CD4-positive, CD25-positive, alpha-beta regulatory T cell (primary cell): ENCODE measurements at regions not wholly inside any gene's neighbourhood (a gene's known extent, or its start where the extent isn't known, plus 50 kb on each side); places are given as distances from the start of the nearest gene placed in this dataset.

Experiments
- ATAC-seq, 2 donors: fragments of 150-1000 bp; cut with Tn5 transposase; one replicate each; pipeline ENCODE4 v1.10.0; 2021; ENCODE audit warnings: low read depth in 2 of 2, moderate number of reproducible peaks in 2 of 2, moderate library complexity in 1 of 2
- DNase-seq, 3 donors: peaks; one replicate each; pipeline versions ENCODE4 v3.0.0 to v3.0.0-alpha.2; 2012 to 2022; ENCODE audit warnings: mixed read lengths in 1 of 3
- H3K27ac ChIP-seq: one replicate; pipeline ENCODE4 v1.7.0; 2013; ENCODE audit warnings: mild to moderate bottlenecking, low read length; ENCODE audit not compliant: insufficient read depth, poor library complexity, severe bottlenecking
- H3K27me3 ChIP-seq: one replicate; pipeline ENCODE4 v1.7.0; 2013; ENCODE audit warnings: low read length; ENCODE audit not compliant: control insufficient read depth, insufficient read depth
- H3K36me3 ChIP-seq: one replicate; pipeline ENCODE4 v1.7.0; 2013; ENCODE audit warnings: mild to moderate bottlenecking, low read length, moderate library complexity; ENCODE audit not compliant: control insufficient read depth, insufficient read depth
- H3K4me1 ChIP-seq: 2 replicates; pipeline ENCODE4 v1.7.0; 2013; ENCODE audit warnings: mild to moderate bottlenecking, low read length; ENCODE audit not compliant: insufficient read depth, control insufficient read depth, poor library complexity, severe bottlenecking
- H3K4me3 ChIP-seq: one replicate; pipeline ENCODE4 v1.7.0; 2013; ENCODE audit warnings: low read depth, mild to moderate bottlenecking, low read length, moderate library complexity
- H3K9me3 ChIP-seq, 2 experiments: 1 replicate in 1 of 2; 2 replicates in 1 of 2; pipeline ENCODE4 v1.7.0; 2013; ENCODE audit warnings: low read length in 2 of 2, mild to moderate bottlenecking in 1 of 2, moderate library complexity in 1 of 2; ENCODE audit not compliant: control insufficient read depth in 2 of 2
- H3K27ac Mint-ChIP-seq, 3 donors: one replicate each; pipeline ENCODE4 v1.8.0; 2020 to 2022; ENCODE audit warnings: mild to moderate bottlenecking in 3 of 3, mixed read lengths in 3 of 3, moderate library complexity in 2 of 3
- H3K27me3 Mint-ChIP-seq: one replicate; pipeline ENCODE4 v1.8.0; 2022; ENCODE audit warnings: mild to moderate bottlenecking, mixed read lengths
- H3K36me3 Mint-ChIP-seq: one replicate; pipeline ENCODE4 v1.8.0; 2020; ENCODE audit warnings: mixed read lengths
- H3K4me1 Mint-ChIP-seq, 4 donors: one replicate each; pipeline ENCODE4 v1.8.0; 2020 to 2022; ENCODE audit warnings: mixed read lengths in 4 of 4, mild to moderate bottlenecking in 1 of 4
- H3K4me3 Mint-ChIP-seq, 4 donors: one replicate each; pipeline ENCODE4 v1.8.0; 2020 to 2022; ENCODE audit warnings: mild to moderate bottlenecking in 4 of 4, mixed read lengths in 4 of 4, moderate library complexity in 3 of 4
- H3K9me3 Mint-ChIP-seq, 7 donors: one replicate each; pipeline ENCODE4 v1.8.0; 2020 to 2022; ENCODE audit warnings: mixed read lengths in 7 of 7, mild to moderate bottlenecking in 3 of 7, moderate library complexity in 2 of 7

GRCh38 chr2:146844226-146844990 lies 1000.4 kb upstream of the ACVR2A start:
- H3K4me1 ChIP-seq: no peaks in the 10 kb centered on the region
- no peaks in the 10 kb centered on the region for H3K36me3 ChIP-seq
- H3K4me3 ChIP-seq: no peak overlapping the region
- H3K4me3 Mint-ChIP-seq: no peak overlapping the region
- no peaks in the 10 kb centered on the region for H3K27me3 ChIP-seq
- H3K27me3 Mint-ChIP-seq: no peaks in the 10 kb centered on the region
- H3K9me3 ChIP-seq: no peaks in the 10 kb centered on the region
- H3K27ac Mint-ChIP-seq: no peak overlapping the region
- H3K27ac ChIP-seq: no peak overlapping the region
- ATAC-seq (no peak), DNase-seq (no peak)
- H3K9me3 Mint-ChIP-seq: peaks cover 0 to 3% (median 0%) of the 10 kb centered on the region in 7 donors
- H3K36me3 Mint-ChIP-seq: no peaks in the 10 kb centered on the region
- H3K4me1 Mint-ChIP-seq: no peaks in the 10 kb centered on the region

DNA sequence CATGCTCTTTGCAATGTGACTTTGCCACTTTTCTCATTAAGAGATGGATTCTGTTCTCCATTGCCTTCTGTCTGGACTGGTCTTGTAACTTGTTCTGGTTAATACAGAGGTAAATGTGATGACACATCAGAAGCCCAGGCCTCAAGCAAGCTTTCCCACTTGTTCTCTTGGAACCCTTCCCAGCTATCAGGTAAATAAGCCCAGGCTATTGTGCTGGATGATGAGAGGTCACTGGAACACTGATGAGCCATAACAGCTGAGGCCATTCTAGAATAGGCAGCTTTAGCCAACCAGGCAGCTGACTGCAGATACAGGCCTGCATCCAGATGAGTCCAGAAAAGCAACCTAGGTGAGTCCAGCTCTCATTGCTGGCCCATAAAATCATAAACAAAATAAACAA lies 1007.0 kb upstream of the ACVR2A start:
- no peaks in the 10 kb centered on the region for H3K27me3 Mint-ChIP-seq

DNA sequence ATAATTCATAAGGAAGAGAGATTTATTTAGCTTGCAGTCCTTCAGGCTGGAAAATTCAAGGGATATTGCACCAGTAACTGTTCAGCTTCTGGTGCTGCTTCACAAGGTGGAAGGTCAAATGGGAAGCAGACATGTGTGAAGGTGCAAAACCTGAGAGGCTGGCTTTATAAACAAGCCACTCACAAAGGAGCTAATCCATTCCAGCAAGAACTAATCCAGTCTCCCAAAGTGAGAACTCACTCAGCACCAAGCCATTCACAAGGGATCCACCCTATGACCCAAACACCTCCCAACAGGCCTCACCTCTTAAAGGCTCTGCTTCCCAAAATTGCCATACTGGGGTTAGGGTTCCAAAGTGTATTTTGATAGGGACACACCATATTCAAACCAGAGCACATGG lies 1018.4 kb upstream of the ACVR2A start:
- H3K4me3 Mint-ChIP-seq: no peak overlapping the region
- Histone ChIP-seq H3K4me3 (no peak overlapping the region), H3K27me3 (no peaks in the 10 kb centered on the region), H3K4me1 (no peaks in the 10 kb centered on the region), H3K27ac (no peak overlapping the region), H3K36me3 (no peaks in the 10 kb centered on the region), H3K9me3 (no peaks in the 10 kb centered on the region)
- H3K9me3 Mint-ChIP-seq: peaks cover 0 to 12% (median 0%) of the 10 kb centered on the region in 7 donors
- no peak for ATAC-seq
- no peak for DNase-seq
- H3K27me3 Mint-ChIP-seq: no peaks in the 10 kb centered on the region
- no peaks in the 10 kb centered on the region for H3K4me1 Mint-ChIP-seq
- no peaks in the 10 kb centered on the region for H3K36me3 Mint-ChIP-seq
- no peak overlapping the region for H3K27ac Mint-ChIP-seq

More for the DNA sequence above, 1007.0 kb upstream of the ACVR2A start:
- Mint-ChIP-seq H3K27ac (no peak overlapping the region), H3K4me1 (no peaks in the 10 kb centered on the region), H3K4me3 (no peak overlapping the region), H3K9me3 (peaks cover 0 to 6% (median 2%) of the 10 kb centered on the region in 7 donors), H3K36me3 (no peaks in the 10 kb centered on the region)
- H3K27me3 ChIP-seq: no peaks in the 10 kb centered on the region
- no peak overlapping the region for H3K27ac ChIP-seq
- DNase-seq: no peak
- no peak for ATAC-seq
- H3K36me3 ChIP-seq: no peaks in the 10 kb centered on the region
- no peak overlapping the region for H3K4me3 ChIP-seq
- H3K9me3 ChIP-seq: no peaks in the 10 kb centered on the region
- no peaks in the 10 kb centered on the region for H3K4me1 ChIP-seq

GRCh38 chr2:146821836-146822316 lies 1023.0 kb upstream of the ACVR2A start:
- no peak overlapping the region for H3K27ac Mint-ChIP-seq
- no peaks in the 10 kb centered on the region for H3K4me1 Mint-ChIP-seq
- peaks cover 0 to 5% (median 4%) of the 10 kb centered on the region in 7 donors for H3K9me3 Mint-ChIP-seq
- no peaks in the 10 kb centered on the region for H3K27me3 Mint-ChIP-seq
- no peaks in the 10 kb centered on the region for H3K36me3 Mint-ChIP-seq
- Histone ChIP-seq H3K9me3 (no peaks in the 10 kb centered on the region), H3K27me3 (no peaks in the 10 kb centered on the region), H3K27ac (no peak overlapping the region), H3K4me3 (no peak overlapping the region), H3K4me1 (no peaks in the 10 kb centered on the region), H3K36me3 (no peaks in the 10 kb centered on the region)
- H3K4me3 Mint-ChIP-seq: no peak overlapping the region
- DNase-seq: no peak
- no peak for ATAC-seq

- DNase-seq: no peak
- Mint-ChIP-seq H3K9me3 (peaks cover 0 to 5% (median 4%) of the 10 kb centered on the region in 7 donors), H3K36me3 (no peaks in the 10 kb centered on the region), H3K4me1 (no peaks in the 10 kb centered on the region), H3K27me3 (no peaks in the 10 kb centered on the region), H3K4me3 (no peak overlapping the region), H3K27ac (no peak overlapping the region)
- H3K27ac ChIP-seq: no peak overlapping the region
- no peaks in the 10 kb centered on the region for H3K4me1 ChIP-seq
- no peaks in the 10 kb centered on the region for H3K27me3 ChIP-seq
- H3K4me3 ChIP-seq: no peak overlapping the region
- H3K9me3 ChIP-seq: no peaks in the 10 kb centered on the region
- ATAC-seq: no peak
- no peaks in the 10 kb centered on the region for H3K36me3 ChIP-seq
These were observed 1024.2 kb upstream of the ACVR2A start for GRCh38 chr2:146820672-146821071.

DNA sequence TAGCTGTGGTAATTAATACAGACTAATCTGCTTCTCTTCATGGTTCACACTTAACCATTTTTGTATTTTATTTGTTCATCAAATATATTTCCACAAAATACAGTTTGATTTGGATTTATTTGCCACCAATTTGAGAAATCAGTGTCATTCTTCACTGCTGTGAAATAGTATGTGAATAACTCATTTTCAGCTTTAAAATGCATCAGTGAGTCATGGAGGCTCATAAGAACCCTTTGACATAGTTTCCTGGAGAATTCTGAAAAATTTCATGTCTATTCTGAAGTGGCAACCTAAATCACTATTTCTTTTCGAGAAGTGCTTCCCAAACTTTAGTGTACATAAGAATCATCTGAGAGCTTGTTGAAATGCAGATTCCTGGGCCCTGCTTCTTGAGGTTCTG lies 1026.7 kb upstream of the ACVR2A start:
- peaks cover 0 to 10% (median 1%) of the 10 kb centered on the region in 7 donors for H3K9me3 Mint-ChIP-seq
- Histone ChIP-seq H3K9me3 (no peaks in the 10 kb centered on the region), H3K4me3 (no peak overlapping the region), H3K27me3 (no peaks in the 10 kb centered on the region), H3K4me1 (no peaks in the 10 kb centered on the region), H3K36me3 (no peaks in the 10 kb centered on the region), H3K27ac (no peak overlapping the region)
- H3K27ac Mint-ChIP-seq: no peak overlapping the region
- no peak overlapping the region for H3K4me3 Mint-ChIP-seq
- ATAC-seq: no peak
- no peaks in the 10 kb centered on the region for H3K4me1 Mint-ChIP-seq
- no peaks in the 10 kb centered on the region for H3K27me3 Mint-ChIP-seq
- DNase-seq: no peak
- no peaks in the 10 kb centered on the region for H3K36me3 Mint-ChIP-seq

GRCh38 chr2:146817613-146818012 lies 1027.2 kb upstream of the ACVR2A start:
- no peak overlapping the region for H3K27ac Mint-ChIP-seq
- no peaks in the 10 kb centered on the region for H3K27me3 Mint-ChIP-seq
- no peaks in the 10 kb centered on the region for H3K4me1 ChIP-seq
- ATAC-seq (no peak), DNase-seq (no peak)
- peaks cover 0 to 7% (median 1%) of the 10 kb centered on the region in 7 donors for H3K9me3 Mint-ChIP-seq
- H3K4me3 ChIP-seq: no peak overlapping the region
- no peaks in the 10 kb centered on the region for H3K4me1 Mint-ChIP-seq
- no peak overlapping the region for H3K4me3 Mint-ChIP-seq
- H3K27me3 ChIP-seq: no peaks in the 10 kb centered on the region
- no peaks in the 10 kb centered on the region for H3K9me3 ChIP-seq
- H3K36me3 Mint-ChIP-seq: no peaks in the 10 kb centered on the region
- no peaks in the 10 kb centered on the region for H3K36me3 ChIP-seq
- no peak overlapping the region for H3K27ac ChIP-seq

GRCh38 chr2:146814971-146815370 lies 1029.9 kb upstream of the ACVR2A start:
- DNase-seq (no peak), ATAC-seq (no peak)
- H3K4me3 ChIP-seq: no peak overlapping the region
- H3K9me3 ChIP-seq: no peaks in the 10 kb centered on the region
- Mint-ChIP-seq H3K27me3 (no peaks in the 10 kb centered on the region), H3K4me1 (no peaks in the 10 kb centered on the region), H3K27ac (no peak overlapping the region), H3K4me3 (no peak overlapping the region), H3K9me3 (peaks cover 0 to 14% (median 5%) of the 10 kb centered on the region in 7 donors), H3K36me3 (no peaks in the 10 kb centered on the region)
- no peaks in the 10 kb centered on the region for H3K36me3 ChIP-seq
- no peaks in the 10 kb centered on the region for H3K4me1 ChIP-seq
- H3K27me3 ChIP-seq: no peaks in the 10 kb centered on the region
- H3K27ac ChIP-seq: no peak overlapping the region
